HG02623 (cell line): ENCODE measurements at regions not wholly inside any gene's neighbourhood (a gene's known extent, or its start where the extent isn't known, plus 50 kb on each side); places are given as distances from the start of the nearest gene placed in this dataset.
"Not testable (repeated sequence)": the region's sequence is repeated elsewhere in the genome, so short reads cannot be mapped to it uniquely, and the experiment has no call there.

ENCODE experiments used
- ATAC-seq: cut with Tn5 transposase; IDR thresholded peaks from one replicate; pipeline ENCODE4 v1.9.1; 2021; ENCODE audit warnings: moderate library complexity; ENCODE audit not compliant: unreplicated experiment

- ATAC-seq = not testable (repeated sequence)
Measured at GRCh38 chr2:66243809-66244208, 191.1 kb upstream of the MEIS1 start.

DNA sequence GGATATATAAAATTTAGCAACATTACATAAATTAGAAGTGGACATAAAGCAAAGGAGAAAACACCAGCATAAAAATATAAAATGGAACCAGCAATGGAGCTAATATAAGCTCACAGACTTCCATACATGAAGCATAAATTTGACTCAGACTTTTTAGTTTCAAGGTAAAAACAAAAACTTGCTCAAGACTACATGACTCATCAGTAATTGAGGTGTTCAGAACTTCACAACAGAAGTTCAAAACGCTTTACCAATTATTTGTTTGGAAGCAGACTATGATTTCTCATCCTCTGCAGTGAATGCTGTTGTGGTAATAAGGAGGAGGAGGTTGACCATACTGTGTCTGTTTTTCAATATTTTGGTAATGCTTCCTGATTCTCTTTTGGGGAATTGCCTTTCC is 192.0 kb upstream of the MEIS1 start:
- ATAC-seq = not testable (repeated sequence)

DNA sequence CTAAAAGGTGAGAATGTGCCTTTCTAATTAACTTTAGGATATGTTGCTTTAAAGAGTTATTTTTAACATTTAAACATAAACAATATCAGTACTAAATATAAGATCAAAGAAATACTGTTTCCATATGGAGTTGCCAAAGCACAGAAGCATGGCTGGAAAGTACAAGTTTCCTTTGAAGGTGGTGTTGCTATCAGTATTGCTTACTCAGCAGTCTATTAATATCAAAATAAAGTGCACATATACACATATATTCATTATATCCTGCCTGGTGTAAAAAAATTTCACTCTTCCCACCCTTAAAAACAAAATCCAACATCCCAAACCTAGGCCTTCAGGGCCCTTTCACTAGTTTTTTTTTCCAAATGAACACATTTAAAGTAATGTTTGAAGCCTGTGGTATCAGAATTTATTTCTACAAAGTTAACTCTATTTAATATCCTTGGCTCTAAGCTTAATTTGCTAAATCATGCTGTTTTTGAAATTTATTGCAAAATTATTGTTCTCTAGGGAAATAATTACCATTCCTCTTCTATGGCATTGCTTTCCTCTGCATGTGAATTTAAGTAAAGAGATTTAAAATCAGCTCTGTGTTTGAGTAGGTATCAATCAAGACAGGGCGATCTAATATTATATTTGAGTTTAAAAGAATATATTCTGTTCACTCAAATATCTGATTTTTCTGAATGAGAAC is 192.7 kb upstream of the MEIS1 start:
- no peak for ATAC-seq

GRCh38 chr2:66240286-66240685 is 194.6 kb upstream of the MEIS1 start:
- no peak for ATAC-seq

DNA sequence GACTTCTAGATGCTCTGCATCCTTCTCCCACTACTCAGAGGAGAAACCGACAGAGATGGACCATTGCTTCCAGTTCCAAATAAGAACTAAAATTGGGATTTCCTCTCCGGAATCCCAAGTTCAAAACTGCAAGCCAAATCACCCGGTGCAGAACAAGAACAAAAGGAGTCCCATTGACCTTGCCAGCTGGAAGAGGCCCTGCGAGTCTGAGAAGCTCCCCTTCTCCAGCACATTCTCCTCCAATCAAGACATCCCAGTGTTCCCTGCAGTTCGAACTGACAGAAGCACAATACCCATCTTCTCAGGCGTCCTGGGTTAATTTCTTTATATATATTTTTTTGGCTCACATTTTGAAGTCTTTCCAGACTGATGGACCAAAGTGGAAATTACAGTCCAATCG is 195.3 kb upstream of the MEIS1 start:
- ATAC-seq = no peak

DNA sequence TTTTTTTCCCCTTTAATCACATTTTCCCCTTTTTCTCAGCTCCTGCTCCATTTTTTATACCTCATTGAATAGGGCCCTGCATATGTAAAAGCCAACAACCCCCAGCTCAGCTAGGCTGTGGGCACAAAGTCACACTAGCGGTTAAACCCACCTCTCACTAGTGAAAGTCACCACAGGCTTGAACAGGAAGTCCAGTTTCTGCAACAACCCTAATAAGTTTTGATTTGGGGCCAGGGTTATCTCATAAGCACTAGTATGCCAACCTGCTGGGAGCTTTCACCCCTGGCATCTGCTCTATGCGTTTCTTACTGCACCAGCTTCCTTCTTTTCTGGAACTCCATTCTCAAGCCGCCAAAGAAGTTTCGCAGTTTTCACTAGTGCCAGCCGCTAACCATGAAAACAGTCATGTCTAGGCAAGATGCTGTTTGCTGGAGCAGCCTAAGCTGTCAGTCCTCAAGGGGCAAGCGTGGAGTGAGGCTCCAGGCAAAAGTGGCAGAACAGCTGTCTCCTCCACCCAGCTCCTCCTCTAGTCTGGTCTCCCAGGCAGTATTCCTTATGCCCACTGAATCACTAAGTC is 197.0 kb upstream of the MEIS1 start:
- ATAC-seq = no peak

- no peak for ATAC-seq
Measured at GRCh38 chr2:66236816-66237802, 197.8 kb upstream of the MEIS1 start.

- ATAC-seq = no peak
Measured at GRCh38 chr2:66236067-66236685, 198.7 kb upstream of the MEIS1 start.

DNA sequence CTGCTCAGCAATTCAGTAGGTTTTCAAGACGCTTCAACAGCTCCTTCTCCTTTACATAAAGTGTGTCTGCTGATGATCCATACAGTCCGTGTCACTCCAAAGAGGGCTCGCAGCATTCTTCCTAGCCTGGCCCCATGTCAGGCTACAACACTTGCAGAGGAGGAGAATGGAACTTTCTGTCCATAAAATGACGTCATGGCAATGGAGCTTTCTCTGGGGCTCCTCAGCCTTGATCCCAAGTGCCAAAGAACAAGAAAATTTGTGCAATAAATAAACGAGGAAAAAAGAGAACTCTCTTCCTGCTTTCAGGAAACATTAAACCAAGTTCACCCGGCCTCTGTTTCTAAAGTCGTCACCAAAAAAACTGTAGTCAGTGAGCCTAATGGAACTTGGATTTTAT is 199.5 kb upstream of the MEIS1 start:
- no peak for ATAC-seq

DNA sequence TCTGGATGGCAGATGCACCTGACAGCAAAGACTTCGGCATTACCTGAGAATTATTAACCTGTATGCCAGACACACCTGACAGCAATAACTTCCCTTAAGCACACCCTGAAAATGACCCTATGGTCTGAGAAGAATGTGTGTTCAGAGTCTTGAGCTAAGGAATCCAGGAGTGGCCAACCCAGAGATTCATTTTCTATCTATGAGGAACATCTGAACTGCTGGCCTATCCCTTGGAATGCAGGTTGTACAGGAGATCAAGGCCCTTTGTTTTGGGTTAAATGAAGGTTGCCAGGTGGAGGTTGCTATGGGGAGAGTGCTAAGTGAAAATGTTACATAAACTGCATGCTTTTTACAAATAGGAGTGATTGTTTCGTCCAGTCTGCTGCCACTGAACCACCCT is 200.9 kb upstream of the MEIS1 start:
- ATAC-seq = no peak

DNA sequence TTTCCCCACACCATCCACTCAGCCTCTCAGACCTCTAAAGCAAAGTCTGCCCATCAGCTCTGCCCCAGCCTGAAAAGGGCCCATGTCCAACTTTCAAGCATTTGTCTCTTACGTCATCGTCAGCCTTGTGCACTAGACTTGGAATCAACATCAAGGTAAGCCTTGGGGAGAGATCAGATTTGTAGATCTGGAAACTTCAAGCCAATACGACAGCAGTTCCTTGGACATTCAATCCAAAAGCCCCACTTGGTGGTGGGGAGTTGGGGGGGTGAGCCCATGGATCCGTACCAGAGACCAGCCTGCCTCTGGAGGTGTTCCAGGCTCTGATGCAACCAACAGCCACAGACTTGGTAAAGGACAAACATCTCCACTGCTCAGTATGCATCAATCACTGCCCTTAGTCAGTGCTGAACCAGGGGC is 206.8 kb upstream of the MEIS1 start:
- no peak for ATAC-seq

- ATAC-seq = no peak
Measured at GRCh38 chr2:66217039-66217585, 217.8 kb upstream of the MEIS1 start.

- no peak for ATAC-seq
Measured at GRCh38 chr2:66212749-66213148, 222.2 kb upstream of the MEIS1 start.

GRCh38 chr2:66202586-66202985 is 232.3 kb upstream of the MEIS1 start:
- no peak for ATAC-seq

DNA sequence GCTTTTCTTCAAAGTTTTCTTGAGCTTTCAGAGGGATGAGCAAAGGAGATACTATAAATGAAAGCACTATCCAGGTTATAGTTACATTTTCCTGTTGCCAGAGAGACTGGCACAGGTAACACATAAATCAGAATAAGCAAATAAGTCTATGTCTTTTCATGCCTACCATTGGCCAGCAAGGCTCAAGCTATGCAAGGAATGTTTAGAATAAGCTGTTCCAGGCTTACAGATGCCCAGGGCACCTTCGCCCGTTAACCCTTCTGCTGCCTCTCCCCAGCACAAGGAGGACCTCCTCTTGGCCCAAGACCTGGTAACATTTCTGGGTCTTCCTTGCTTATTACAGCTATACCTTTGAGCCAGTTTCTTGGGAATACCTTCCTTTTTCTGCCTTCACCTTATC is 233.7 kb upstream of the MEIS1 start:
- ATAC-seq = no peak

- ATAC-seq = no peak
Measured at GRCh38 chr2:66198873-66199272, 236.1 kb upstream of the MEIS1 start.

DNA sequence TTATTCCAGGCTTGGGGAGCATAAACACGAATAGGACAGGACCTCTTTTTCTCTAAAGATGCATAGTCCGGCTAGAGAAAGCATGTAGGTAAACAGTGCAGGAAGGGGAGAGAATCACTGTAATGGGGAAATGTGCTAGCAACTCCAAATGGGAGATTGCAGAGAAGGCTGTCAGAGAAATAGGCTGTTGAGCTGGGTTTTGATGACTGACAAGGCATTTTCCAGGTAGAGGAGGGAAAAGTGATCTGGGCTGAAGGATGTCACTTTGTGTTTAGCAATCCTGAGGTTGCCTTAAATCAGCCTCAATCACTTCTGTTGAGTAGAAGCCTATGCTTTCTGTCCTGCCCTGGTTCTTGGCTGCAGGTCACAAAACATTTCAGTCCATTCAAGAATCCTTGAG is 242.0 kb upstream of the MEIS1 start:
- no peak for ATAC-seq

GRCh38 chr2:66191311-66191710 is 243.6 kb upstream of the MEIS1 start:
- ATAC-seq = no peak

- no peak for ATAC-seq
Measured at GRCh38 chr2:66189553-66189952, 245.4 kb upstream of the MEIS1 start.

DNA sequence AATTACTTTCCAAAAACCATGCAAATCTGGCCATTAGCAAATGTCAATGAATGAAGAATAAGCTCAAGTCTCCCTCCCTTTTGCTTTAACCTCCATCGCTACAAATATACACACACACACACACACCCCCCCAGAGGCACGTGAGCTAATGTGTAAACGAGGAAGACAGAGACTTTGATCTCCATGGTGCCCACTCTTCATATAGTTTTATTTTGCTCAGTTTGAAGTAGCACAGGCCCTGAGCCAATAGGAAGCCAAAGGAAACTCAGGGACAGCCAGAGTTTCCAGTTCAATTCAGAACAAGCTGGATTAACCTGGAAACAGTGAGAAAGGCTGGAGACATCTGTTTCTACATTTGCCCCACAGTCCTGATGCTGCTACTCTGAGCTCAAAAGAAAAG is 248.4 kb upstream of the MEIS1 start:
- ATAC-seq = no peak

DNA sequence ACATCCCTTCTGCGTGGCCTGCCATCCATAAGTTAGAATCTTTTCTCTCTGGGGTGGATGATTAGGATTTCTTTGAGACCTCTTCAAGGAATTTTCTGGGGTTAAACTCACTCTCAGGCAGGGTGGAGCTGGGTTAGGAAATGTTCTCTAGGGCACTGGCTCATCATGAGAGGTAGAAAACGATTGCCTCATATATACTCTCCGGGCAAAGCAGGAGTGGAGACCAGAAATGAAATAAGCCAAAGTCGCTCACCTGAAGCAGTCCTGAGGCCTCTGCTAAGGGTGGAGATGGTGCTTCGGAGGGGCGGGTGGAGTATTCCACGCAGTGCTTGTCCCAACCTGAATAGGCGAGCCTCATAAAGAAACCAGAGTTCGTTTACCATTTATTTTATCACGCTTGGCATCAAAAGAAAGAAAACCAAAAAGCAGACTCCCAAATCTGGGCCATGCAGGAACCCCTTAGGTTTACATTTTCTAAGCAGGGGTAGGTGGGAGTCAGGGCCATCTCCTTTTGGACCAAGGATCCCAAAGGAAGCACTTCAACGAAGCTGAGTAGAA is 249.3 kb upstream of the MEIS1 start:
- ATAC-seq = no peak
